Stimulated activated CD4-positive, alpha-beta T cell treated with anti-CD3 and anti-CD28 coated beads, TNF-alpha, amount 100 ng/mL, for 1 hour (primary cell): ENCODE measurements at regions not wholly inside any gene's neighbourhood (a gene's known extent, or its start where the extent isn't known, plus 50 kb on each side); places are given as distances from the start of the nearest gene placed in this dataset.
"Not testable (repeated sequence)": the region's sequence is repeated elsewhere in the genome, so short reads cannot be mapped to it uniquely, and the experiment has no call there.

Source experiments
- DNase-seq, 3 donors: peaks; one replicate each; pipeline ENCODE4 v3.0.0-alpha.2; 2020; ENCODE audit warnings: low read depth in 3 of 3, low spot score in 1 of 3

DNA sequence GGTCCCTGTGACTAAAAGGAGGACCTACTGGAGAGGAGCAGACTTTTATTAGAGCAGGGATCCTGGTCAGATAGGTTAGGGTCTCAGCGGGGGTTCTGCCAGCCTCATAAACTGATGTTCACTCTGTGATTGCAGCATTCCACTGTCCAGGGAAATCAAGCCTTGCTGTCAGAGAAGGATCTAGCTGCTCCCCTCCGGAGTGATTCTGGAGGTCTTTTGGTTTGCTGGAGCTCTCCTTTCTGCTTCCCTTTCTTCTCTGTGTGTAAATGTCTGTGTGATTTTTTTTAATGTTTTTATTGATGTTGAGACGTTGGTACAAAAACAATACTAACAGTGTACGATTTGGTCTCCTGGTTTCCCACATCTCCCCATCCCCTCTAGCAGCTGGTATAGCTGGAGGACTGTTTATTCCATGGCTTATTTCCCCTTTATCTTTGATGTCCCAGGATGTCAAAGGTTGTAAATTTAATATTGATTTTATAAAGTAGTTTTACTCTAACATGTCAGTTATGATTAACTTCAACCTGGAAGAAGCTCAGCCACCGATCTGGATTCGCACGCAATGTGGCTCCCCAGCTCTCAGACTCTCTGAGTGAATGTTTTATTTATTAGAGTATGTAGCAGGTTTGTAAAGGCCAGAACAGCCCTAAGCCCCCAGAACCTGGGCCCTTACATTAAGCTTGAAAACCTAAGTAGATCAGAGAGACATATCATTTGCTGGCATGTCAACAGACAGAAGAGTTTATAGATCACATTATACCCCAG lies 202.3 kb upstream of the G2E3 start:
- no peak for DNase-seq

- DNase-seq, result no peak
These were observed 201.2 kb upstream of the G2E3 start for GRCh38 chr14:30357791-30358190.

DNA sequence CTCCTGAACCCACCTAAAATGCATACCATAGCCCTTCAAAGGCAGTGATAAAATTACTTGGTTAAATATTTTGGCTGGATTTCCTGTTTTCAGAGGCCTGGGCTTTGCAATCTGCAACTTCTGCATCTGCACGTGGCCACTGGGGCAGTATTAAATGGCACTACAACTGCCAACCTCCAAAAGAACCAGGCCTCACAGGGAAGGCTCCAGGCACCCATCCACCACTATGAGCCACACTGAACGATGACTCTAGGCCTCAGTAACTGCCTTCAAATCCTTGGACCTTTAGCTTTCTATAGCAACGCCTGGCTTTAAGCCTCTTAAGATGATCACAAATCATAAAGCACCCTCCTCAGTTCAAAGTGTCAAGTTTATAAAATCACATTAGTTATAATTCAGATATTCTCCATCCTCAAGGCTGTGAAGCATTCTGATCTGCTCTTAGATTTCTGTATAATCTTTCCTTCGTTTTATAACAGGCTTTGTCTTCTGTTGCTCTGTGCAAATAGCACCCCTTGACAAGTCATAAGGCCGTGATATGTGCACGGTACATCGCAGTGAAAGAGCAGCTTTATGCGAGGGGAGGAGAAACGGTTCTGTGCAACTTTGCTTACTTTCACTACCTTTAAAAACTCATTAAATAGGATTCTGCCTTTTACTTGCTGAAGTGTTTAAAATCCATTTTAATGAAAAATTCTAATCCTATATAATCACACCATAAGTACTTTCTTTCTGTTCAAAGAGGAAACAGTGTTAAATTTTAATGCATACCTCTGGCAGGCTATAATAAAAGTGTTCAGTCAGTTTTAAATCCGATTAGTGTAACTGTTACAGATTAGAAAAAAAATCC lies 196.4 kb upstream of the G2E3 start:
- DNase-seq, result no peak

DNA sequence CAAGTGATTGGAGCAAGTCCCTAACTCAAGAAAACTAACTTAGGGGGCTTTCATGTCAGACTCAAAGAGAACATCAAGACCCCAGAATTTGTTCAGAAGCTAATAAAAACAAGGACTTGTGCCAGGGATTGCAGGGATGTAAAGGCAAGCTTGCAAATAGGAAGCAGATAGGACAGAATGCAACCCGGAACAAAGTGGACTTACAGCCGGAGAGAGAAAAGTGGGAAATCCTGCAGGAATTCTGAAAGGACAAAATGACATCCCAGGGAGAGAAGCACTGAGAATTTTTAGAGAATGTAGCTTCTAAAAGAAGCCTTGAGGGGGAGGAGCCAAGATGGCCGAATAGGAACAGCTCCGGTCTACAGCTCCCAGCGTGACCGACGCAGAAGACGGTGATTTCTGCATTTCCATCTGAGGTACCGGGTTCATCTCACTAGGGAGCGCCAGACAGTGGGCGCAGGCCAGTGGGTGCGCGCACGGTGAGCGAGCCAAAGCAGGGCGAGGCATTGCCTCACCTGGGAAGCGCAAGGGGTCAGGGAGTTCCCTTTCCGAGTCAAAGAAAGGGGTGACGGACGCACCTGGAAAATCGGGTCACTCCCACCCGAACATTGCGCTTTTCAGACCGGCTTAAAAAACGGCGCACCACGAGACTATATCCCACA lies 195.6 kb upstream of the G2E3 start:
- not testable (repeated sequence) for DNase-seq

DNA sequence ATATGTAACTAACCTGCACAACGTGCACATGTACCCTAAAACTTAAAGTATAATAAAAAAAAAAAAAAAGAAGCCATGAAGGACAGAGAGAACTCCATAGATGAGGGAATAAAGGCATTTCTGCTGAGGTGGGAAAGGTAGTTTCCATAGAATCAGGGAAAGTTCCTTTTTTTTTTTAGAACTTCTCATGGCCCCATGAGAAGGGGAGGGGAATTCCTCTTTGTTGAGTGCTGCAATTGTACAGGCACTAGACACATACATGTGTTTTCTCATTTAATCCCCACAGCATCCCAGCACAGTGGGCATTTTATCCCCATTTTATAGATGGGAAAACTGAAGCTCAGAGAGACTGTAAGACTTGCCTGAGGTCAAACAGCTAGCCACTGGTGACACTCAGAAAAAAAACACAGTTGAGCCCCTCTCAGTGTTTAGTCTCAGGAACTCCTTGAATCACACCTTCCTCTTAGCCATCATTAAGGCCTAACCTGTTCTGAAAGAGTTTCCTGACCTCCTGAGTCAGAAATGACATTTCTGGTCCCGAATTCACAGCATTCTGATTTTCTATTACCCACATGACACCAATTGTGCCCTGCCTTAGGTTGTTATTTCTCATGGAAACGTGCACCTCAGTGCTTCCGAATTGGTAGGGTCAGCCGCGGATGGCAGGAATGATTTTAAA lies 189.3 kb upstream of the G2E3 start:
- DNase-seq, result no peak

DNA sequence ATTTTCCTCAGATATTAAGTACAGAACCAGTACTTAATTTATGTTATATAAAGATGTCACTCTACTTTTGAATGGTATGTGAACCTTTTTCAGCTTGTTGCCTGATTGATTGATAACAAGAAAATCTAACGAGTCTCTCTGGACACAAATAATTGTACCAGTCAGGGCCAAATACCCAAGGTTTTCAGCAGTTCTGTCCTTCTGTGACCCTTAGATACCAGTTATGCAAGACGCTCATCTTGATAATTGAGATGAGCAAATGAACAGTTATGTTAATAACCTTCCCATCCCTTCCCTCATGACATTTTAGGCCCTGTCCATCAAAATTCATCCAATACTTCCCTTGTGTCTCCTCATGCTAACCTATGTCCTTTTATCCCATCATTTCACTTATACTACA lies 185.9 kb upstream of the G2E3 start:
- DNase-seq, result no peak

GRCh38 chr14:30373526-30373925 lies 185.4 kb upstream of the G2E3 start:
- no peak for DNase-seq

GRCh38 chr14:30375296-30375892 lies 183.6 kb upstream of the G2E3 start:
- DNase-seq, result peak; percentile 1 to 49 (median 3)

- no peak for DNase-seq
These were observed 177.0 kb upstream of the G2E3 start for GRCh38 chr14:30381861-30382480.

- DNase-seq, result no peak
These were observed 173.0 kb upstream of the G2E3 start for GRCh38 chr14:30385925-30386324.

DNA sequence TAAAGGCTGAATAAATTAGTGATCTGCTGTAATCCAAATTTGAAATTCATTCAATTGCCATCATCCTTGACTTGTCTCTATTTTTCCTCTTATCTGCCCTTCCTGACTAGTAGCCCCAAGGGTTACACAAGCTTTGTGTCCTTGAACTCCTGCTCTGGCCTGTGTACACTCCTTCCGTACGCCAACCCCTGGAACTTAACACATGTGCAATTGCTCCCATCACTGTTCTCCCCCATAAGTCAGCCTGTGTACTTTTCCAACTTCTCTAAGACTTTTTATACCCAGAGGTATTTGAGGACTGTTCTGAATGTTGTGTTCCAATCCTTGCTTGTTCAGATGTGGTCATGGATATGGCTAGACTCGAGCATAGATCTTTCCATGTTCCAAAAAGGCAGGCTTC lies 171.1 kb upstream of the G2E3 start:
- no peak for DNase-seq

DNA sequence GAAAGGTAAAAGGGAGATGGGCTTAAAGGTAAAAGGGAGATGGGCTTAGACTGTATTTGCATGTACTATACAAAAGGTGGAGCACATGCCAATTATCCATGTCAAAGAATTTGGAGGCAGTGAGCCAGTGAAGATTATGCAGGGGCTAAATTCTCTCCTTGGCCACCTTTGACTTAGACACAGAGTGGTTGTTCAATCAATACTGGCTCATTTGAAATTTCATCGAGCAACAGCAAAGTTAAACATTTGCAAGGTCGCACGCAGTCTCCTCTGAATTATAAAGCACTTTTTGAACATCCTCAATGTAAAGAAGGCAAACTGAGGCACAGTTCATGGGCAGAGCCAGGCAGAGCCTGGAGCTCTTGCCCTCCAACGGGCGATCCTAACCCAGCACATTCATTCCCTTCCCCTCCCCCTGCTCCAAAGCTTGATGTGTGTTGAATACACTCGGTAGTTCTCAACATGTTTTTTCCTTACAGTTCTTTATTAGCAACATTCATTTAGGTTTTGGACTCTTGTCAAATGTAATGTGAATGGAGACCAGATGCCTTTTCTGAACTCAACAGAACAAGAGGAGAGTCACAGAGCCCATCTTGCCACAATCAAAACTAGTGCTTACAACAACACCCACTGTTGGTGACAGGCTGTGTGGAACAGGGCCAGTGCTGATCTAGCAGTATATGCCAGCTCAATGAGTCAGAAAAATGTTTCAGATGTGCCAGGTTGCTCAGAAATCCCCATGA lies 169.7 kb upstream of the G2E3 start:
- no peak for DNase-seq

DNA sequence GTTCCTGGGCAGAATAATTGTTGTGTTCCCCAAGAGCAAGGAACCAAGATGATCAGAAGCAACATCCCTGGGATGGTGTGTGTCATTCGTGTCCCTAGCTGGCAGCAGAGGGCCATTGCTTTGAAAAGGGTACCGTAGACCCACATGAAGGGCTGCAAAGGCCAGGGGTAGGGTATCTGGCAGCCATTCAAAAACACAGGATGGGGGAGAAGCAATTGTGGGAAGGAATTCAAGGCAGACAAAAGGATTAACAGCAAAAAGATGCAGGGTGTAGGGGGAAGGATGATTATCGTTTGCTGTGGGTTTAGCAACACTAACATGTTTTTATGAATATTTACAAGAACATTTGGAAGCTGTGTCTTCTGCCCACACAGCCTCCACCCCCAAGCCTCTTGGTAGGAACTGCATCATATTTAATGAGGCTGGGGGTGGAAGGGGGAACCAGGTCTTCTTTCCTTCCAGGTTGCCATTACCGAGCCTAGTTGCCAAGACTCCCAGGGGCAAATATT lies 169.0 kb upstream of the G2E3 start:
- DNase-seq, result no peak

GRCh38 chr14:30395065-30395464 lies 163.9 kb upstream of the G2E3 start:
- DNase-seq, result no peak

- DNase-seq, result no peak
These were observed 156.1 kb upstream of the G2E3 start for GRCh38 chr14:30402846-30403245.

DNA sequence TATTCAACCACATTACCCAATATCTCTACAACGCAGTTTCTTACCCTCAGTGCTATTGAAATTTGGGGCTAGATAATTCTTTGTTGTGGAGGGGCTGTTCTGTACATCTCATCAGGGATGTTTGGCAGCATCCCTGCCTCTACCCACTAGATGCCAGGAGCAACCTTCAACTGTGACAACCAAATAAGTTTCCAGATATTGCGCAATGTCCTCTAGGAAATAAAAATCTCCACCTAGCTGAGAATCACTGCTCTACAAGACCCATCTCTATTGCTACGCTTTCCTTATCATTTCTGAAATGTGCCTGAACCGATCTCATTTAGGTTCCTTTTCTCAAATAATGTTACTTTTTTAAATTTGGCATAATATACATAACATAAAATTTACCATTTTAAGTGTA lies 155.2 kb upstream of the G2E3 start:
- DNase-seq, result no peak

- DNase-seq, result not testable (repeated sequence)
These were observed 149.4 kb upstream of the G2E3 start for GRCh38 chr14:30409508-30410015.

DNA sequence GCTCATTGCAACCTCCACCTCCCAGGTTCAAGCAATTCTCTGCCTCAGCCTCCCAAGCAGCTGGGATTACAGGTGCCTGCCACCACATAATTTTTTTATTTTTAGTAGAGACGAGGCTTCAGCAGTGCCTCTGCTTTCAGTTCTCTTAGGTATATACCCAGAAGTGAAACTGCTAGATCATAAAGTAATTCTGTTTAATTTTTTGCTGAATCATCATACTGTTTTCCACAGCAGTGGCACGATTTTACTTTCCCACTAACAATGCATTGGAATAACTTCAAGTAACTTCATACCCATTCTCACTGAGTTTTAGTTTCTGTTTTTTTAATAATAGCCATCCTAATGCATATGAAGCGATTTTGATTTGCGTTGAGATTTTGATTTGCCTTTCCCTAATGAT lies 148.0 kb upstream of the G2E3 start:
- no peak for DNase-seq

- DNase-seq, result not testable (repeated sequence)
These were observed 145.8 kb upstream of the G2E3 start for GRCh38 chr14:30413184-30413583.
